RPMI7951 (cell line): ENCODE measurements at regions not wholly inside any gene's neighbourhood (a gene's known extent, or its start where the extent isn't known, plus 50 kb on each side); places are given as distances from the start of the nearest gene placed in this dataset.

Experiments used
- DNase-seq: peaks from one replicate; pipeline ENCODE4 v3.0.0-alpha.2; 2012; ENCODE audit warnings: low read depth

- DNase-seq, result no peak
These were observed 263.4 kb upstream of the CHD6 start for GRCh38 chr20:41881466-41882046.

DNA sequence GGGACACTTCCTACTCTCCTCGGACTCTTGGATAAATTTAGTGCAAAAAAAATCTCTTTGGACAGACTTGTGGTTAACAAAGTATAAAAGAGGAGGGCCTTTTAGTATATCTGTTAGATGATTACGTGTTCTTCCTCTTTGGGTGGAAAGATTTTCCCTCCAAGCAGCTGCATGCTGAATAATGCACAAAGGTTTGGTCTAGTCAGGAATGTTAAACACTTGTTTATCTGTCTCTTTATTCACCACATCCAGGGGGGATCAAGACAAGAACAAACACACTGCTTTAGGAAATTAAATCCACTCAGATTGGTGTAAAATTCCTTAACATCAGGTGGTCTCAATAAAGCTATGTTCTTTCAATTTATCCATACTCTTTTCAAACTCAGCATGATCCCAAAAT is 260.9 kb upstream of the CHD6 start:
- DNase-seq, result no peak

GRCh38 chr20:41877911-41878310 is 259.7 kb upstream of the CHD6 start:
- no peak for DNase-seq

DNA sequence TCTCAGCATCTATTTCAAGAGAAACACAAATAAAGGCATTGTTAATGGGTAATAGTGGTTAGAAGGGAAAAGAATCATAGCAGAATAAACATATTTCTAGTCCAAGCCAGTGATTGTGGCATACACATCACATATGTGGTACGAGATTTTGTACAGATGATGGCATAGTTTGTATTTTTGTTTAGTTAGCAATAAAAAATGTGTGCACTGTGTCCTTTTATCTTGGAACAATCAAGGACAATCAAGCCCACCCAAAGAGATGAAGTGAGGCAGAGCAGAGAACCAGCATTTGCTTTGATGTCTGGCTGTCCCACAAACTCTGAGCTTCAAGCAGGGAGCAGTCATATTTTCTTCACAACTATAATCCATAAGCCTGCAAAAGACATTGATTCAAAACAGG is 256.5 kb upstream of the CHD6 start:
- no peak for DNase-seq

DNA sequence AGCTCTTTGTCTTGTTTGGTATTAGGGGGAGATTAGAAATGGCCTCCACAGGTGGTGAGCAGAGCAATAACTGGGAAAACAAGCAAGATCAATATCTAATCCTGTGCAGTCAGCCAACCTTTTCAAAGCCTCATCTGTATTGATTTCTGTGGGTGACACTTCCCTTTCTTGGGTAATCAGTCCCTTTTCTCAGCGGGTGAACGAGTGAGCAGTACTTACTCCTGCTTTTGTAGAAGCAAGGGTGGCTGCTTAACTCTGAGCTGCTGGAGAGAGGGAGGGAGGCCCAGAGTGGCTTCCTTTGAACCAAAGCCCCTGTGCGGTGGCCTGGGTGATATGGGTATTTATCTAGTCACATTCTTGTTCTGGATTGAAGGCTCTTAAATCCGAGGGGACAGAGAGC is 254.8 kb upstream of the CHD6 start:
- no peak for DNase-seq

DNA sequence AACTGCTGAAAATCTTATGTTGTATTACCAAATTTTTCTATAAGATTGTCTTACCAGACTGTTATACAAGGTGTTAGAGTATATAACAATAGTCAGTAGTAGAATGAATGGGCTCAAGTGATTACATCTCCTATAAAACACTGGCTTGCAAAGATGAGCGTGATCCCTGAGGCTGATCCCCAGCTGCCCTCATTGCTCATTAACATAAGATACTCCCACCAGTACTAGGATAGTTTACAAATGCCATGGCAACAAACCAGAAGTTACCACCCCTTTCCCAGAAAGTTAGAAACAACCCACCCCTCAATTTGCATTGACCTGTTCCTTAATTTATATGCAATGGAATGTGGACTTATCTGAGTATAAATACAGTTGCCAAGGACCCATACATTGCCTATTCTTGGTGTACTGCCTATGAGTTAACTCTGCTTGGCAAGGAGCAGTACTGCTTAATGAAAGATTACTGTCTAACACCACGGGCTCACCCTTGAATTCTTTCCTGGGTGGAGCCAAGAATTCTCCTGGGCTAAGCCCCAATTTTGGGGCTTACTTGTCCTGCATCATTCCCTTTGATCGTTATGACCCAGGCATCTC is 252.8 kb upstream of the CHD6 start:
- no peak for DNase-seq

DNA sequence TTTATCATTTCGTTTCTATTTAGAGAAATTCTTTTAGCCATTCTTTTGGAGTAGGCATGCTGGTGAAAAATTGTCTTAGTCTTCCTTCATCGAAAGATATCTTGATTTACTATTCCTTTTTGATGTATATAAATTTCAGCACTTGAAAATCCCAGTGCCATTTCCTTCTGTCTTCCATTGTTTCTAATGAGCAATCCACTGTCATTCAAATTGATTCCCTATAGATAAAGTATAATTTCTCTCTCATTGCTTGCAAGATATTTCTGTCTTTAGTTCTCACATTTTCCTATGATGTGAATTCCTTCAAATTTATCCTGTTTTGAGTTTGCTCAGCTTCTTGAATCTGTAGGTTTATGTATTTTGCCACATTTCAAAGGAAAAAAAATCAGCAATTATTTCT is 251.1 kb upstream of the CHD6 start:
- no peak for DNase-seq

- no peak for DNase-seq
These were observed 247.8 kb upstream of the CHD6 start for GRCh38 chr20:41865938-41866337.

GRCh38 chr20:41862476-41862875 is 244.3 kb upstream of the CHD6 start:
- DNase-seq, result no peak

DNA sequence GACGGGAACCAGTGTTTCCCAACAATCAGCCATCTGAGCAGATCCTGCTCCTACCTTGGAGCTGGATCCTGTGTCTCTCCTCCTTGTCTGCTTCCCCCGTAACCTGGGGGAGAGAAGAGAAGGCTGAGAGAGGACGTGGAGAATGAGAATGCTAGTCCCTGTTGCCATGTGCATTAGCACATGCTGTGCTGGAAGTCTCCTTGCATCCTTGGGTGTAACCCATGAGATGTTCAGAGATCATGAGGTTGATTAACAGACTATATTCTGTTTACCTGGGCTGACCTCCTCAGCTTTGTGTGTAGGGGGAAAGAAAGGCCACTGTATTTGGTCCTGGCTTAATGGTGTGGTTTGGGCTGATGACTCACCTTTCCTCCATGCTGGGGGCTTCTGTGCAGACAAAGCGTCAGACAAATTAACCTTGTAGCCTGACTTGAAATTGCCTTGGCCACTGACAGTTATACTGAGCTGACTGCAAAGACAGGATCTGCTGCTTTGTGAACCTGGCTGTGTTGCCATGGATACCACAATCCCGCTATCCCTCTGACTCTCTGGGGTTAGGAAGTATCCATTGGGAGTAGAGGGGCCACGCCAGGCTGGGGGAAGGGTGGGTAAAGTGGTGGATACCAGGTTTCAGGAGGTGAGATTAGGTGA is 243.7 kb upstream of the CHD6 start:
- no peak for DNase-seq

- peak; percentile 56 for DNase-seq
These were observed 236.6 kb upstream of the CHD6 start for GRCh38 chr20:41854765-41855164.

- no peak for DNase-seq
These were observed 235.6 kb upstream of the CHD6 start for GRCh38 chr20:41853806-41854205.

- DNase-seq, result no peak
These were observed 230.0 kb upstream of the CHD6 start for GRCh38 chr20:41848180-41848579.

GRCh38 chr20:41837669-41838224 is 219.6 kb upstream of the CHD6 start:
- no peak for DNase-seq

- no peak for DNase-seq
These were observed 215.6 kb upstream of the CHD6 start for GRCh38 chr20:41833739-41834138.

DNA sequence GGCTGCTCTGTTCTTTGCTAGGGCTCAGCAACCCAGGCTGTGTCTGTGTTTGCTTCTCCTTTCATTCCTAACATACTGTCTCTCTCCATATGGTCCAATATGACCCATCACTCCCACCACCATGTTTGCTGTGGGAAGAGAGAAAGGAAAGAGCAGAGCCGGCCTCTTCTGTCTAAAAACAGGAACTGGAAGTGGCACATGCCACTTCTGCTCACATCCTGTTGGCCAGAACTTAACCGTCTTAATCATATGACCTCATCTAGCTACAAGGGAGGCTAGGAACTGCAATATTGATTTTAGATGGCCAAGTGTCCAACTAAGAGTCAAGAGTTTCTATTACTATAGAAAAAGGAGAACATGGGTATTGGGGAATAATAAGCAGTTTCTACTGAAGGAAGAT is 212.5 kb upstream of the CHD6 start:
- no peak for DNase-seq

DNA sequence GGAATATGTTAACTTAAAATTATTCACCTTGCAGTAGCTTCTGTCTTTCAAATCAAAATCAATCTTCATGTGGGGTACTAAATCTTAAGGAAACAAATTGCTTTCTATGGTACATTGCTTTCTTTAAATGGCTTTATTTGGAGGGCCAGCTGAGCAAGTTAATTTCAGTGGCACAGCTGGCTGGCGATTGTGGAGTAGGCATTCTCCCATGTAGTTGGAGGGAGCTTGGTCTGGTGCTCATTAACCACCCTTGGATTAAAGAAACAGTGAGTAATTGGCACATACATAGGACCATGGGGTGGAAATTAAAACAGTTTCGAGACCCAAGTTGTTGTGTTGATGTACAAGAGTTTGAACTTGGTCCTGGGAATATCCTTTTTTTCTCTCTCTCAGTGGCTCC is 201.3 kb upstream of the CHD6 start:
- DNase-seq, result no peak

- DNase-seq, result no peak
These were observed 200.8 kb upstream of the CHD6 start for GRCh38 chr20:41818991-41819390.

- no peak for DNase-seq
These were observed 200.2 kb upstream of the CHD6 start for GRCh38 chr20:41818369-41818768.

DNA sequence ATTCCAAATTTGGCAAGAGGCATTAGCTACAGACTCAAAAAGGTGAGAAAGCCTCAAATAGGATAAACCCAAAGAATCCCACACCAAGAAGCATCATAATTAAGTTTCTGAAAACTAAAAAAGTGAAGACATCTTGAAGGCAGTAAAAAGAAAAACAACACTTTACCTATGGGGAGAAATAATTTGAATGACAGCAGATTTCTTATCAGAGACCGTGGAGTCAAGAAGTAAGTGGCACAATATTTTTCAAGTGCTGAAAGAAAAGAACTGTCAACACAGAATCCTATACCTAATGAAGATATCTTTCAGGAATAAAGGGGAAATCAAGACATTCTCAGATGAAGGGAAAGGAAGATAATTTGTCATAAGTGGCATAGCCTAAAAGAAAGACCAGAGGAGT is 193.3 kb upstream of the CHD6 start:
- no peak for DNase-seq

DNA sequence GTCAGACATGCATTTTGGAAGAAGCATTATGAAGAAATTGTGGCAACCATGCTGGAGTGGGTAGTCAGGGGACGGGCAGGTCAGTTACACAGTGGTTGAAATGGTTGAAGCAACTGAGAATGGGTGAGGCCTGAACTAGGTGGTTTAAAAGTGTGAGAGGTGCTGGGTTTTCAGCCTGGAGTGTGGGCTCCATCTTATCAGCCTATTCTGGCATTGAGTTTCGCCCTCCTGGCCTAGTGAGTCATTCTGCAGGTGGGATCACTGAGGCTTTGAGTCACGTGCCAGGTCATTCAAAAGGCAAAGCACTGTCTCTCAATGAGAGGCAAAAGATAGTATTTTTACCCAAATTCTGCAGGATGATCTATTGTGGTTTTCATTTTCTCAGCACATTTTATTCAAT is 181.9 kb upstream of the CHD6 start:
- DNase-seq, result no peak

DNA sequence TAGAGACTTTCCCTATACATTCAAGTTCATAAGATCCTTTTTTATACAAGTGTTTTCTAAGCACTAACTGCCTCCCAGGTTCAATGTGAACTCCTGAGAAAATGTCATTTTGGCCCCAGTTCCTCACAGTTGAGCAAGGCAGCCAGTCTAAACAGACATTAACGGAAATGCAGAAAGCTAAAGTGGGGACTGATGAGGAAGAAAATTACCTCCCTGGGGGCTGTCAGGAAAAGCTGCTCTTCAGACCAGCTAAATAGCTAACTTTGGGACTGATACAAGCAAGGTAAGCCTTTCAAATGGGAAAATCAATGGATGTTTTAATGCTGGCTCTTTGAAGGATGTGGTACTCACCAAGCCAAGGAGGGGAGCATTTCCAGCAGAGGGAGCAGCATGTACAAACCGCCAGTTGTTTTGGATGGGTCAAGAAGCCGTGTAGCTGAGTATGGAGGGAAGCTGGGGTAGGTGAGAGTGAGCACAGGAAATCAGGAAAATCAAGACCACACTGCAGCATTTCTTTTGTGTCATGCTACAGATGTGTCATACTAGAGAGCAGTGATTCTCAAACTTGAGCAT is 180.8 kb upstream of the CHD6 start:
- DNase-seq, result no peak

DNA sequence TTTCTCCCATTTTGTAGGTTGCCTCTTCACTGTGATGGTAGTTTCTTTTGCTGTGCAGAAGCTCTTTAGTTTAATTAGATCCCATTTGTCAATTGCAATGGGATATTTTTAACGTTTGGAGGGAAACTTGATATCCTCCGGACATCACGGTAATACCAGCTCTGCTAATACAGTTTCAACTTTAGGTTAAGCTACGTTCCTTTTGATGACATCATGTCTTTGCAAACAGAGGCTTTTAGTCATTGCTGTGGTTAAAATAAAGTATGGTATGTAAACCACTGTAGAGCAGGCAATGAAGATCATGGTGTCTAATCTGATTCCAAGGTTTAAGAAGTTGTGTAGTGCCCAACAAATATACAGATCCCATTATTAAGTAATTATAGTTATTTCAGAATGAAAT is 168.0 kb upstream of the CHD6 start:
- DNase-seq, result peak; percentile 70
